ENCODE measurements at regions not wholly inside any gene's neighbourhood (a gene's known extent, or its start where the extent isn't known, plus 50 kb on each side); places are given as distances from the start of the nearest gene placed in this dataset.

DNA sequence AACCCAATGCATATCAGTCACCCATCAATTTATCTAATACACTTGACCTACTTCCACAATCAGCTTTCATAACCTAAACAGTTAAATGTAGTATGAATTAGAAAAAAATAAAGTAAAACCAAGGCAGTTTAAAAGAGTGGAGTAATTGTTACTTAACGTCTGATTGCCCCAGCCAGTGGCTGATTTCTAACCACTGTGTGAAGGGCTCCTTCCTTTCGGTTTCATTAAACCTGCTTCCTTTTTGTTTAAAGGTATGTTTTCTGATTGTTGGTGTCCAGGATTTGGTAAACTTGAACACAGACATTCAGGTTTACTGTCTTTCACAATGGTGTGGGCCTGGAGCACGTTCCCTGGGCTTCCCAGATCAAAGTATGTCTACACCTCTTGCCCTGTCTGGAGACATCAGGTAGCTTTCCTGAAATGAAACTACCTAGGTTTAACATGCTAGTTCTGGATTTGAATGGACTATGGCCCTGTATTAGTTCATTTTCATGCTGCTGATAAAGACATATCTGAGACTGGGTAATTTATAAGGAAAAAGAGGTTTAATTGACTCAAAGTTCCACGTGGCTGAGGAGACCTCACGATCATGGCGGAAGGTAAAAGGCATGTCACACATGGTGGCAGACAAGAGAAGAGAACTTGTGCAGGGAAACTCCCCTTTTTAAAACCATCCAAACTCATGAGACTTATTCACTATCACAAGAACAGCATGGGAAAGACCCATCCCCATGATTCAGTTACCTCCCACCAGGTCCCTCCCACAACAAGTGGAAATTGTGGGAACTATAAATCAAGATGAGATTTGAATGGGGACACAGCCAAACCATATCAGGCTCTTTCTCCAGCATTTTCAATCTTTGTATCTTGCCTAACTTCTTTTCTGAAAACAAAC is 605.2 kb upstream of the ID2 start:
- no peaks in the 10 kb centered on the region for H3K23me2 ChIP-seq (ENCODE audit: insufficient read length, low read depth, low read length, poor library complexity, severe bottlenecking)
- H3K23ac ChIP-seq (ENCODE audit: insufficient read length, low read depth, low read length) = no peak overlapping the region
- no peak overlapping the region for H4K91ac ChIP-seq (ENCODE audit: insufficient read length, low read depth, low read length)
- WGBS (ENCODE audit: extremely low coverage, insufficient read length, low lambda C conversion rate) = no CpG with 5 or more reads among the region's 6 CpGs
- no peak overlapping the region for H3K4me2 ChIP-seq (ENCODE audit: insufficient read depth, insufficient read length, low read length)
- H3T11ph ChIP-seq (ENCODE audit: low read length) = no peak overlapping the region
- Mint-ChIP-seq H3K36me3 (ENCODE audit: insufficient read depth in 1 of 3, low read depth in 3 of 3) (peaks cover 11 to 22% (median 11%) of the 10 kb centered on the region in 3 experiments), H3K4me1 (peaks cover 6 to 7% of the 10 kb centered on the region in 2 experiments), H3K4me3 (no peak overlapping the region), H3K9me3 (peaks cover 15 to 18% of the 10 kb centered on the region in 2 experiments), H3K27ac (no peak overlapping the region), H3K27me3 (ENCODE audit: low read depth) (no peaks in the 10 kb centered on the region; the same call in 1 of the 2 replicates)
- no peak for DNase-seq
- no peak overlapping the region for H2AK5ac ChIP-seq (ENCODE audit: insufficient read length, low read length)
- no peak overlapping the region for H2BK12ac ChIP-seq (ENCODE audit: insufficient read length, low read depth, low read length)
- no peak overlapping the region for H3K14ac ChIP-seq (ENCODE audit: insufficient read depth, low read length)
- H3K27me3 ChIP-seq (ENCODE audit: insufficient read depth, low read length) = no peaks in the 10 kb centered on the region
- H2BK15ac ChIP-seq (ENCODE audit: low read depth, low read length) = no peak overlapping the region
- H2BK20ac ChIP-seq (ENCODE audit: low read depth, low read length, poor library complexity, severe bottlenecking) = no peak overlapping the region
- H3K9me3 ChIP-seq (ENCODE audit: control insufficient read depth, low read depth, low read length) = no peaks in the 10 kb centered on the region
- no peaks in the 10 kb centered on the region for H4K20me1 ChIP-seq (ENCODE audit: control insufficient read depth, insufficient read depth, insufficient read length)
- no peak overlapping the region for H4K8ac ChIP-seq (replicated peaks; ENCODE audit: insufficient read length, low read depth, low read length)
- H4K5ac ChIP-seq (ENCODE audit: insufficient read length, low read depth, low read length) = no peak overlapping the region
- H3K79me1 ChIP-seq (ENCODE audit: insufficient read depth, low read depth, low read length, poor library complexity, severe bottlenecking) = no peaks in the 10 kb centered on the region
- H3K4me1 ChIP-seq (ENCODE audit: insufficient read depth, low read length) = no peaks in the 10 kb centered on the region
- TF ChIP-seq, protein P1, sequence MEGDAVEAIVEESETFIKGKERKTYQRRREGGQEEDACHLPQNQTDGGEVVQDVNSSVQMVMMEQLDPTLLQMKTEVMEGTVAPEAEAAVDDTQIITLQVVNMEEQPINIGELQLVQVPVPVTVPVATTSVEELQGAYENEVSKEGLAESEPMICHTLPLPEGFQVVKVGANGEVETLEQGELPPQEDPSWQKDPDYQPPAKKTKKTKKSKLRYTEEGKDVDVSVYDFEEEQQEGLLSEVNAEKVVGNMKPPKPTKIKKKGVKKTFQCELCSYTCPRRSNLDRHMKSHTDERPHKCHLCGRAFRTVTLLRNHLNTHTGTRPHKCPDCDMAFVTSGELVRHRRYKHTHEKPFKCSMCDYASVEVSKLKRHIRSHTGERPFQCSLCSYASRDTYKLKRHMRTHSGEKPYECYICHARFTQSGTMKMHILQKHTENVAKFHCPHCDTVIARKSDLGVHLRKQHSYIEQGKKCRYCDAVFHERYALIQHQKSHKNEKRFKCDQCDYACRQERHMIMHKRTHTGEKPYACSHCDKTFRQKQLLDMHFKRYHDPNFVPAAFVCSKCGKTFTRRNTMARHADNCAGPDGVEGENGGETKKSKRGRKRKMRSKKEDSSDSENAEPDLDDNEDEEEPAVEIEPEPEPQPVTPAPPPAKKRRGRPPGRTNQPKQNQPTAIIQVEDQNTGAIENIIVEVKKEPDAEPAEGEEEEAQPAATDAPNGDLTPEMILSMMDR (conservative IDR thresholded peaks at IDR 0.05) = no peak
- H3K18ac ChIP-seq (ENCODE audit: insufficient read length, low read depth, low read length) = no peak overlapping the region
- no peak overlapping the region for H2BK5ac ChIP-seq (ENCODE audit: insufficient read length, low read length)
- no peak overlapping the region for H3K27ac ChIP-seq (ENCODE audit: insufficient read length, low read depth, low read length)
- H3K9ac ChIP-seq (ENCODE audit: extremely low read depth, insufficient read length, low read length) = no peak overlapping the region
- H3K4ac ChIP-seq (ENCODE audit: low read depth, low read length) = no peak overlapping the region
- H3K56ac ChIP-seq (ENCODE audit: insufficient read length, low read depth, low read length) = no peak overlapping the region
- no peaks in the 10 kb centered on the region for H3K79me2 ChIP-seq (ENCODE audit: insufficient read depth, low read length)
- H2BK120ac ChIP-seq (ENCODE audit: low read depth, low read length, poor library complexity, severe bottlenecking) = no peak overlapping the region
- no peak overlapping the region for H2AFZ ChIP-seq (ENCODE audit: low read length)

All from H9 (cell line).